ENCODE measurements at regions not wholly inside any gene's neighbourhood (a gene's known extent, or its start where the extent isn't known, plus 50 kb on each side); places are given as distances from the start of the nearest gene placed in this dataset.
"Not testable (repeated sequence)": the region's sequence is repeated elsewhere in the genome, so short reads cannot be mapped to it uniquely, and the experiment has no call there.

- DNase-seq = no peak
- intact Hi-C loops (cut with DNase I, micrococcal nuclease) = no loop called here
- ATAC-seq = no peak
Measured at GRCh38 chr4:33696586-33696985, 2547.7 kb downstream of the ARAP2 start.

- DNase-seq = no peak
- intact Hi-C loops (cut with DNase I, micrococcal nuclease) = no loop called here
- ATAC-seq = no peak
Measured at GRCh38 chr4:33709247-33709646, 2535.1 kb downstream of the ARAP2 start.

GRCh38 chr4:33711826-33712225, 2532.5 kb downstream of the ARAP2 start:
- intact Hi-C loops (cut with DNase I, micrococcal nuclease) = no loop called here
- ATAC-seq = no peak
- DNase-seq = no peak

GRCh38 chr4:33714971-33715370, 2529.3 kb downstream of the ARAP2 start:
- ATAC-seq = no peak
- intact Hi-C loops (cut with DNase I, micrococcal nuclease) = no loop called here
- no peak for DNase-seq

- intact Hi-C loops (cut with DNase I, micrococcal nuclease) = no loop called here
- ATAC-seq (no peak), DNase-seq (no peak)
Measured at GRCh38 chr4:33715841-33716395, 2528.4 kb downstream of the ARAP2 start.

- ATAC-seq = no peak
- intact Hi-C loops (cut with DNase I, micrococcal nuclease) = no loop called here
- DNase-seq = no peak
Measured at GRCh38 chr4:33722254-33722653, 2522.1 kb downstream of the ARAP2 start.

GRCh38 chr4:33722800-33723516, 2521.4 kb downstream of the ARAP2 start:
- ATAC-seq = no peak
- intact Hi-C loops (cut with DNase I, micrococcal nuclease) = no loop called here

GRCh38 chr4:33724685-33725084, 2519.6 kb downstream of the ARAP2 start:
- DNase-seq = no peak
- ATAC-seq = no peak
- intact Hi-C loops (cut with DNase I, micrococcal nuclease) = no loop called here

More at GRCh38 chr4:33722800-33723516, 2521.4 kb downstream of the ARAP2 start:
- DNase-seq = no peak

GRCh38 chr4:33725861-33726260, 2518.5 kb downstream of the ARAP2 start:
- ATAC-seq (no peak), DNase-seq (no peak)
- intact Hi-C loops (cut with DNase I, micrococcal nuclease) = no loop called here

- intact Hi-C loops (cut with DNase I, micrococcal nuclease) = no loop called here
- DNase-seq (no peak), ATAC-seq (no peak)
Measured at GRCh38 chr4:33737726-33738125, 2506.6 kb downstream of the ARAP2 start.

- ATAC-seq = no peak
- intact Hi-C loops (cut with DNase I, micrococcal nuclease) = no loop called here
- DNase-seq = no peak
Measured at GRCh38 chr4:33739884-33740632, 2504.3 kb downstream of the ARAP2 start.

- ATAC-seq; intact Hi-C loops (cut with DNase I, micrococcal nuclease); DNase-seq: not testable (repeated sequence)
Measured at GRCh38 chr4:33740871-33741270, 2503.4 kb downstream of the ARAP2 start.

- no peak for DNase-seq
- ATAC-seq = no peak
- intact Hi-C loops (cut with DNase I, micrococcal nuclease) = no loop called here
Measured at GRCh38 chr4:33746979-33747378, 2497.3 kb downstream of the ARAP2 start.

GRCh38 chr4:33751050-33751449, 2493.3 kb downstream of the ARAP2 start:
- no peak for ATAC-seq
- no peak for DNase-seq
- intact Hi-C loops (cut with DNase I, micrococcal nuclease) = no loop called here

GRCh38 chr4:33772582-33772981, 2471.7 kb downstream of the ARAP2 start:
- ATAC-seq (no peak), DNase-seq (no peak)
- intact Hi-C loops (cut with DNase I, micrococcal nuclease) = no loop called here

- no peak for ATAC-seq
- intact Hi-C loops (cut with DNase I, micrococcal nuclease) = no loop called here
Measured at GRCh38 chr4:33780952-33781791, 2463.1 kb downstream of the ARAP2 start.

GRCh38 chr4:33785843-33786242, 2458.5 kb downstream of the ARAP2 start:
- intact Hi-C loops (cut with DNase I, micrococcal nuclease) = no loop called here
- ATAC-seq = no peak
- no peak for DNase-seq

More at GRCh38 chr4:33780952-33781791, 2463.1 kb downstream of the ARAP2 start:
- DNase-seq = no peak

GRCh38 chr4:33802578-33802977, 2441.7 kb downstream of the ARAP2 start:
- intact Hi-C loops (cut with DNase I, micrococcal nuclease) = no loop called here
- ATAC-seq (no peak), DNase-seq (no peak)

GRCh38 chr4:33825685-33826084, 2418.6 kb downstream of the ARAP2 start:
- intact Hi-C loops (cut with DNase I, micrococcal nuclease) = no loop called here
- no peak for DNase-seq
- ATAC-seq = no peak
